Ishikawa (cell line): ENCODE measurements at regions not wholly inside any gene's neighbourhood (a gene's known extent, or its start where the extent isn't known, plus 50 kb on each side); places are given as distances from the start of the nearest gene placed in this dataset.

Experiments
- CEBPB ChIP-seq: IDR thresholded peaks from 2 replicates; pipeline ENCODE4 v1.6.1; 2012
- EGR1 ChIP-seq: IDR thresholded peaks from 2 replicates; pipeline ENCODE4 v1.6.1; 2012
- NFIC ChIP-seq: IDR thresholded peaks from 2 replicates; pipeline ENCODE4 v1.6.1; 2012
- RAD21 ChIP-seq: IDR thresholded peaks from 2 replicates; pipeline ENCODE4 v1.6.1; 2012; ENCODE audit warnings: low read depth
- TAF1 ChIP-seq: IDR thresholded peaks from 2 replicates; pipeline ENCODE4 v1.6.1; 2012; ENCODE audit warnings: low read depth, mild to moderate bottlenecking
- YY1 ChIP-seq: IDR thresholded peaks from 2 replicates; pipeline ENCODE4 v1.6.1; 2012; ENCODE audit warnings: low read depth
- ZBTB7A ChIP-seq: IDR thresholded peaks from 2 replicates; pipeline ENCODE4 v1.6.1; 2012; ENCODE audit warnings: low read depth
- TF ChIP-seq, protein P1 (sequence below): IDR thresholded peaks from 2 replicates; pipeline ENCODE4 v1.6.1; 2012

DNA sequence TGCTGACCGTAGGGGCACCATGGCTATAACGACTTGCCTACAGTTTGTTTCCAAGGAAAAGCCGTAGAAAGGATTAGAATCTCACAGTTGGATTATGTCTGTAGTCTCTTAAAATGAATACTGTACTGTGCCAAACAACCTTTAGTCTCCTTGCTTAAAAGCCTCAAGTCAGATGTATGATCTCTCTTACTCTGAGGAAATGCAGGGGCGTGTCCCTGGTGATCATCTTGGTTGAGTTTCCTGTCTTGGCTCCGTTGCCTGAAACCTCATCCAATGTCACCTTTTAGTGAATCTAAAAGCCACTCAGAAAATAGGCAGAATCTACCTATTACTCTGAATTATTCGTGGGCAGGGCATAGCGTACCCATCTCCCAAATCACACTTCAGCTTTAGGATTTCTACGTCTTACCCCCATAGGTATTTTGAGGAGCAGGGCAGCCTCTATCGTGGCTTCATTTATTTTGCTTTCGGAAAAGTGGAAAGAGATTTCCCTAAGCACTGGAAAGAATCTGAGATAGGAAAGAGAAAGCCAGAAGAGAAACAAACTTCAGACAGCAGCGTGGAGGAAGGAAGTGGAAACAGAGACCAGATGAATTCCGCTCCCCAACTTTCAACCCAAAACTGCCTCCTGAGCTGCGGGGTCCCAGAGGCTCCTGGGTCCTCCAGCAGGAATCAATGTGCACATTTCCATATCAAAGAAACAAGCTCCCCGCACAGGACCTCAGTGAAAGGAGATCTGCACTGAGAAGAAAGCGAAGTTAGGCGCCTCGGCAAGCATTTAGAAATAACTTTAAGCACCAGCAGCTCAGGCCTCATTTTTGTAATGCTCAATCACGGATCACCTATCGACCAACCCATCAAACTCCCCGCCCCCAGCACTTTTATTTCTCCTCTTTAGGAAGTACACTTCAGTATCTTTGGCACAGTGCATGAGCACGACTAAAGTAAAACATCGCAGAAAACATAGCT lies 245.8 kb downstream of the ETS1 start:
- TF ChIP-seq, protein P1, sequence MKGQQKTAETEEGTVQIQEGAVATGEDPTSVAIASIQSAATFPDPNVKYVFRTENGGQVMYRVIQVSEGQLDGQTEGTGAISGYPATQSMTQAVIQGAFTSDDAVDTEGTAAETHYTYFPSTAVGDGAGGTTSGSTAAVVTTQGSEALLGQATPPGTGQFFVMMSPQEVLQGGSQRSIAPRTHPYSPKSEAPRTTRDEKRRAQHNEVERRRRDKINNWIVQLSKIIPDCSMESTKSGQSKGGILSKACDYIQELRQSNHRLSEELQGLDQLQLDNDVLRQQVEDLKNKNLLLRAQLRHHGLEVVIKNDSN: no peak
- no peak for TF ChIP-seq ZBTB7A
- no peak for TF ChIP-seq RAD21
- TF ChIP-seq YY1: no peak
- TF ChIP-seq TAF1: no peak
- TF ChIP-seq EGR1: no peak
- TF ChIP-seq NFIC: no peak
- TF ChIP-seq CEBPB: no peak
